Suprapubic skin (tissue), 4 donors: ENCODE measurements at regions not wholly inside any gene's neighbourhood (a gene's known extent, or its start where the extent isn't known, plus 50 kb on each side); places are given as distances from the start of the nearest gene placed in this dataset.

Source experiments
- DNase-seq, 2 donors: peaks; one replicate each; pipeline ENCODE4 v3.0.0-alpha.2; 2019; ENCODE audit warnings: low spot score in 2 of 2
- H3K27ac ChIP-seq: fragments of 200-600 bp; sonication (generic); one replicate; pipeline ENCODE4 v1.5.1; 2019
- H3K27me3 ChIP-seq: fragments of 200-600 bp; sonication (generic); one replicate; pipeline ENCODE4 v1.5.1; 2019
- H3K36me3 ChIP-seq: fragments of 200-600 bp; sonication (generic); one replicate; pipeline ENCODE4 v1.5.1; 2019
- H3K4me1 ChIP-seq: fragments of 200-600 bp; sonication (generic); one replicate; pipeline ENCODE4 v1.5.1; 2019
- H3K4me3 ChIP-seq: fragments of 200-600 bp; sonication (generic); one replicate; pipeline ENCODE4 v1.5.1; 2019; ENCODE audit warnings: mild to moderate bottlenecking
- H3K9me3 ChIP-seq: fragments of 200-600 bp; sonication (generic); one replicate; pipeline ENCODE4 v1.5.1; 2019
- EP300 ChIP-seq: sonication (generic); formaldehyde crosslinking; IDR thresholded peaks from one replicate; pipeline ENCODE4 v1.6.1; 2017; ENCODE audit warnings: antibody characterized with exemption
- POLR2A ChIP-seq, 2 donors: fragments of 450-650 bp; IDR thresholded peaks; one replicate each; pipeline ENCODE4 v1.6.1; 2017; ENCODE audit warnings: antibody characterized with exemption in 2 of 2, mild to moderate bottlenecking in 2 of 2, moderate library complexity in 2 of 2
- POLR2AphosphoS5 ChIP-seq, 3 donors: sonication (generic); formaldehyde crosslinking; IDR thresholded peaks; one replicate each; pipeline ENCODE4 v1.6.1; 2017; ENCODE audit warnings: antibody characterized with exemption in 3 of 3
- WGBS: methylation state at CpG from one replicate; pipeline ENCODE4 v1.1.5; 2018; 5-methylcytosine and 5-hydroxymethylcytosine counted together
- TF ChIP-seq, protein P1 (sequence below), 2 donors: fragments of 200-600 bp in 1 of 2; fragments of 450-650 bp in 1 of 2; sonication (generic) in 1 of 2; IDR thresholded peaks; one replicate each; pipeline ENCODE4 v1.5.1; 2016 to 2019; ENCODE audit warnings: antibody characterized with exemption in 2 of 2, mild to moderate bottlenecking in 1 of 2, moderate library complexity in 1 of 2

DNA sequence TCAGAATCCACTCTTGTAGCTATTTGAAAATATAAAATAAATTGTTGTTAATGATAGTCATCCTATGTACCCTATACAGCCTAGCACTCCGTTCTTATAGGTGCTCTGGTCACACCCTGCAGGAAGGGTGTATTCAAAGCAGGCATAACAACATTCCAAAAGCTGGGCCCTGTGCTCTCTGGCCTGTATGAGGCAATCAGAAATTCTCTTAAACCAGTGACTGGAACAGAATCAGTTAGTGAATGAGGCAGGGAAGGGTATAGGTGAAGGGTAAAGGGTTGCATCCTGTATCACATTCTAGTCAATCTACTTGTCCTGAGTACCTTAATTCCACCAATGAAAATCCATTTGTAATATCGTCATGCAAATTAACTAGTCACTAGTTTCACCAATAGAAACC lies 154.5 kb upstream of the ZNF217 start:
- 67% methylated on average over 2 of the region's 2 CpGs for WGBS
- DNase-seq, result no peak

GRCh38 chr20:53743607-53744260 lies 150.1 kb upstream of the ZNF217 start:
- no peaks in the 10 kb centered on the region for H3K9me3 ChIP-seq
- H3K27ac ChIP-seq, result no peak overlapping the region
- H3K4me1 ChIP-seq, result peaks cover 29% of the 10 kb centered on the region
- no peak for DNase-seq
- no peak overlapping the region for H3K4me3 ChIP-seq
- no peaks in the 10 kb centered on the region for H3K36me3 ChIP-seq
- 79% methylated on average over 12 of the region's 12 CpGs for WGBS
- H3K27me3 ChIP-seq, result no peaks in the 10 kb centered on the region
- TF ChIP-seq POLR2AphosphoS5 (IDR thresholded peaks at IDR 0.05), result no peak
- no peak for TF ChIP-seq EP300
- TF ChIP-seq, protein P1, sequence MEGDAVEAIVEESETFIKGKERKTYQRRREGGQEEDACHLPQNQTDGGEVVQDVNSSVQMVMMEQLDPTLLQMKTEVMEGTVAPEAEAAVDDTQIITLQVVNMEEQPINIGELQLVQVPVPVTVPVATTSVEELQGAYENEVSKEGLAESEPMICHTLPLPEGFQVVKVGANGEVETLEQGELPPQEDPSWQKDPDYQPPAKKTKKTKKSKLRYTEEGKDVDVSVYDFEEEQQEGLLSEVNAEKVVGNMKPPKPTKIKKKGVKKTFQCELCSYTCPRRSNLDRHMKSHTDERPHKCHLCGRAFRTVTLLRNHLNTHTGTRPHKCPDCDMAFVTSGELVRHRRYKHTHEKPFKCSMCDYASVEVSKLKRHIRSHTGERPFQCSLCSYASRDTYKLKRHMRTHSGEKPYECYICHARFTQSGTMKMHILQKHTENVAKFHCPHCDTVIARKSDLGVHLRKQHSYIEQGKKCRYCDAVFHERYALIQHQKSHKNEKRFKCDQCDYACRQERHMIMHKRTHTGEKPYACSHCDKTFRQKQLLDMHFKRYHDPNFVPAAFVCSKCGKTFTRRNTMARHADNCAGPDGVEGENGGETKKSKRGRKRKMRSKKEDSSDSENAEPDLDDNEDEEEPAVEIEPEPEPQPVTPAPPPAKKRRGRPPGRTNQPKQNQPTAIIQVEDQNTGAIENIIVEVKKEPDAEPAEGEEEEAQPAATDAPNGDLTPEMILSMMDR (IDR thresholded peaks at IDR 0.05), result no peak

More for the DNA sequence above, 154.5 kb upstream of the ZNF217 start:
- no peaks in the 10 kb centered on the region for H3K36me3 ChIP-seq
- H3K27ac ChIP-seq, result no peak overlapping the region
- H3K9me3 ChIP-seq, result no peaks in the 10 kb centered on the region
- H3K4me1 ChIP-seq, result peaks cover 33% of the 10 kb centered on the region
- H3K27me3 ChIP-seq, result no peaks in the 10 kb centered on the region
- TF ChIP-seq POLR2A (IDR thresholded peaks at IDR 0.05), result no peak
- no peak overlapping the region for H3K4me3 ChIP-seq

GRCh38 chr20:53742685-53743081 lies 149.0 kb upstream of the ZNF217 start:
- no peak overlapping the region for H3K4me3 ChIP-seq
- peaks cover 34% of the 10 kb centered on the region for H3K4me1 ChIP-seq
- H3K27me3 ChIP-seq, result no peaks in the 10 kb centered on the region
- TF ChIP-seq POLR2AphosphoS5 (IDR thresholded peaks at IDR 0.05), result no peak
- TF ChIP-seq POLR2A (IDR thresholded peaks at IDR 0.05), result no peak
- no peak for TF ChIP-seq EP300
- TF ChIP-seq, protein P1 (IDR thresholded peaks at IDR 0.05), result no peak
- H3K9me3 ChIP-seq, result no peaks in the 10 kb centered on the region
- H3K27ac ChIP-seq, result no peak overlapping the region
- no peak for DNase-seq
- 95% methylated on average over 3 of the region's 3 CpGs for WGBS
- no peaks in the 10 kb centered on the region for H3K36me3 ChIP-seq

GRCh38 chr20:53741726-53742028 lies 148.0 kb upstream of the ZNF217 start:
- Histone ChIP-seq H3K9me3 (no peaks in the 10 kb centered on the region), H3K27ac (no peak overlapping the region), H3K36me3 (no peaks in the 10 kb centered on the region), H3K4me1 (peaks cover 44% of the 10 kb centered on the region), H3K4me3 (no peak overlapping the region), H3K27me3 (no peaks in the 10 kb centered on the region)
- no peak for DNase-seq
- TF ChIP-seq, protein P1 (IDR thresholded peaks at IDR 0.05), result no peak
- no peak for TF ChIP-seq POLR2AphosphoS5 (IDR thresholded peaks at IDR 0.05)
- TF ChIP-seq POLR2A (IDR thresholded peaks at IDR 0.05), result no peak
- no peak for TF ChIP-seq EP300
- WGBS, result 98% methylated on average over 3 of the region's 3 CpGs

DNA sequence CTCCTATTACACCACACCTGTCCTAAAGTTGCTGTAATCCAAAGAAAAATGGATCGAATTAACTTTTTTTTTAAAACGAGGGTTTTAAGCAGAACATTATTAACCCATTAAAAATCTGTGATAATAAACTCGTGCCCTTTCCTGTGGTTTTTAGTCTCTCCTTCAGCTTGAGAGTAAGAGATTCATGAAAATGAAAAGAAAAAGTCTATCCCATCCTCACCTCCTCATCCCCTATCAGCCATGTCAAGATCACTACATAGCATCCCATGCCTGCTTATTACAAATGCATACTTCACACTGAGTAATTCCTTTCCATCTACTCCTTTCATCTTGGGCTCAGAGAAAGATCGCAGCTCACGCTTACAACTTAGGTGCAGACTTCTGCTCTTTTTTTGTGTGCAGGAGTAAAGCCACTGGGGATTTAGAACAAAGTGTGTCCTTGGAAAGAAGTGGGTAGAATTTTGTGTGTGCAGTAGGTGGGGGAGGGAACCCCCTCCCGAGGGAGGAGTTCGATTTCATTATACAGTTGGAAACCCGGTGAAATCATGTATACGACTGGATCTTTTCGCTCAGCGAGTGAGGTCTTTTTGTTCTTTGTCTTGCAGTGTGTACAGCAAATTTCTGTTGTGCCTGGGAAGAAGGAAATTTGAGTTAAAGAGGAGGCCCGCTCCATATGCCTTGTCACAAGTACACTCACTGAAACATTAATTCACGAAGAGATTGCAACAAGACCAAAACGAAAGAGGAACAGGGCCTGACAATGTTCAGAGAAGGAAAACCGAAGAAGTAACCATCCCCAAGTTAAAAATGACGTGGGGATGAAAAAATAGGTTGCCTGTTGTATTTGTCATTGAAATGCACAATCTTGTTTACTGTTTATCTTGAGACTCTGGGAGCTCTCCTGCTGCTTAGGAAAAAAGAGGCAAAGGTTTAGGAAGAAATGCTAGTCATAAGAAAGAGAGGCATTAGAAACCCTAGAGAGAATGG lies 146.5 kb upstream of the ZNF217 start:
- DNase-seq, result no peak
- H3K9me3 ChIP-seq, result no peaks in the 10 kb centered on the region
- 26% methylated on average over 16 of the region's 16 CpGs for WGBS
- peak overlapping the region; percentile 35 for H3K4me3 ChIP-seq
- H3K27ac ChIP-seq, result peak overlapping the region; percentile 88
- H3K36me3 ChIP-seq, result no peaks in the 10 kb centered on the region
- no peaks in the 10 kb centered on the region for H3K27me3 ChIP-seq
- peaks cover 60% of the 10 kb centered on the region for H3K4me1 ChIP-seq
- TF ChIP-seq POLR2A (IDR thresholded peaks at IDR 0.05) (no peak), EP300 (no peak), POLR2AphosphoS5 (IDR thresholded peaks at IDR 0.05) (no peak)
- TF ChIP-seq, protein P1 (IDR thresholded peaks at IDR 0.05), result no peak
